ENCODE measurements at regions not wholly inside any gene's neighbourhood (a gene's known extent, or its start where the extent isn't known, plus 50 kb on each side); places are given as distances from the start of the nearest gene placed in this dataset.
"Not testable (repeated sequence)": the region's sequence is repeated elsewhere in the genome, so short reads cannot be mapped to it uniquely, and the experiment has no call there.

DNA sequence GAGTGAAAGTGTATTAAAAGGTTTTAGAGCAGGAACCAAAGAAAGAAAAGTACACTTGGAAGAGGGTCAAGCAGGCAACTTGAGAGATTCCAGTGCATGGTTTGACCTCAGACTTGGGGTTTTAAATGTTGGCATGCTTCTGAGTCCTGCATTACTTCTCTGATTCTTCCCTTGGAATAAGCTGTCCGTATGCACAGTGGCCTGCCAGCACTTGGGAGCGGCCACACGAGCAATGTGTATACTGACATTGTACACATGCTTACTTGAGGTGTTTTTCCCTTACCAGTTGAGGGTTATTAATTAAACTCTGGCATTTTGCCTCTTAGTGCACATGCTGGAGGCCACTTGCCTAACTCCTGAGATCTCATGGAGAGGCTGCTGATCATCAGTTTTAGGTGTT lies 786.6 kb upstream of the RGS18 start:
- no peak for DNase-seq

DNA sequence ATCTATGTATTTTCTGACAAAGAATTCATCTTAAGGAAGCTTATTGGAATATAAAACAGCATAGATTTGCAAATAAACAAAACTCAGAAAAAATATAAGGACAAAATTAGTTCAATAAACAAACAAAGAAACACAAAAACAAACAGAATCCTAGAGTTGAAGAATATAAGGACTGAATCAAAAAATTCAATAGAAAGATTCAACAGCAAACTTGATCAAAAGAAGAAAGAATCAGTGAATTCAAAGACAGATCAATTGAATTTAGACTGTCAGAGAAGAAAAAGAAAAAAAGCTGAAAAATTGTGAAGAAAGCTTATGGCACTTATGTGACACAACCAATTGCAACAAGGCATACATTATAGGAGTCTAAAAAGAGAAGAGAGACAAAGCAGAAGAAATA lies 770.0 kb upstream of the RGS18 start:
- DNase-seq, result no peak

DNA sequence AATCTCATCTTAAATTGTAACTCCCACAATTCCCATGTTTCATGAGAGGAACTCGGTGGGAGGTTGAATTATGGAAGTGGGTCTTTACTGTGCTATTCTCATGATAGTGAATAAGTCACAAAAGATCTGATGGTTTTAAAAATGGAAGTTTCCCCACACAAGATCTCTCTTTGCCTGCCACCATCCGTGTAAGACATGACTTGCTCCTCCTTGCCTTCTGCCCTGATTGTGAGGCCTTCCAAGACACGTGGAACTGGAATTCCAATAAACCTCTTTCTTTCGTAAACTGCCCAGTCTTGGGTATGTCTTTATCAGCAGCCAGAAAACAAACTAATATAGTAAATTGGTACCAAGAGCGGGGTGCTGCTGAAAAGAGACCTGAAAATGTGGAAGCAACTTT lies 761.6 kb upstream of the RGS18 start:
- no peak for DNase-seq

DNA sequence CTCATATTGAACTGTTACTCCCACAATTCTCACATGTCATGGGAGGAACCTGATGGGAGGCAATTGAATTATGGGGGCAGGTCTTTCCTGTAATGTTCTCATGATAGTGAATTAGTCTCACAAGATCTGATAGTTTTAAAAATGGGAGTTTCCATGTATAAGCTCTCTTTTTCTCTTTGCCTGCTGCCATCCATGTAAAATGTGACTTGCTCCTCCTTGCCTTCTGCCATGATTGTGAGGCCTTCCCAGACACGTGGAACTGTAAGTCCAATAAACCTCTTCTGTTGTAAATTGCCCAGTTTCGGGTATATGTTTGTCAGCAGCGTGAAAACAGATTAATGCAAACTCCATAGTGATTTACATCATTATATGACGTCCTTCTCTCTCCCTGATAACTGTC lies 759.7 kb upstream of the RGS18 start:
- DNase-seq, result no peak

DNA sequence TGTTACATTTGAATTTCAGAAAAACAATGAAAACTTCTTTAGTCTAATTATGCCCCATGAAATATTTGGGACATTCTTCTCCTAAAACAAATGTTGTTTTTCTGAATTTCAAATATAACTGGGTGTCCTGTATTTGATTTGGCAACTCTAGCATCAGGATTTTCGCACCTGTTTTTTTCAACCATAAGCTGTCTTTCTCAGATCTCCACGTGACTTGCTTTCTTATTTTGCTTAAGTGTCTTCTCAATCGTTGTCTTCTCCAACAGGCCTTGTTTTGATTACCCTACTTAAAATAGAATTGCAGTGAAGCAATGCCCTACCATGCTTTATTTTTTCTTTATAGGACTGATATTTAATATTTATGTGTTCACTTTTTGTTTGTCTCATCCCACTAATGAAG lies 752.8 kb upstream of the RGS18 start:
- DNase-seq, result no peak

DNA sequence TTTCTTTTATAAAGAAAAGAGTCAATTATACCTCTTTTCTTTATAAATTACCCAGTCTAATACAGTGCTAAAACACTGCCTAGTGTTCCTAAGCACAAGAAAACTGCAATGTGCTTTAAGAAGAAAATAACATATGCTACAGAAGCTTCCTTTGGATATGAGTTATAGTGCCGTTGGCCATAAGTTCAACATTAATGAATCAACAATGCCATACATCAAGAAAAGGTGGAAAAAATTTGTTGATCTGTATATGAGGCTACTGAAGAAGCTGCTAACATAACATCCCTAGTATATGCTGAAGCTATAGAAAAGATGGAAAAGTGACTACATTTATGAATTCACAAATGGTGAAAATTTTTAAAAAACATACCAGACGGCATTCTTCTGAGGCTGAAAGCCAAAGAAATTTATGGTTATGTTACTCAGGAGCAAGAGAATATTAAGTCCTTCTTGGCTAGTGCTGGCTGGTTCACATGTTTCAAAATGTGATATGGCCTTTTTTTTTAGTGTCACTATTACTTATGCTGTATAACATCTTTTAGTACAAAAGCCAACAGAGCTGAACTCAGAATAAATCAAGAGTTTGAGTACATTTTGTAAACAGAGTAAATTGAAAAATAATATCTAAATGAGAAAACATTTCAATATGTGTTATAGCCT lies 743.2 kb upstream of the RGS18 start:
- DNase-seq, result no peak

DNA sequence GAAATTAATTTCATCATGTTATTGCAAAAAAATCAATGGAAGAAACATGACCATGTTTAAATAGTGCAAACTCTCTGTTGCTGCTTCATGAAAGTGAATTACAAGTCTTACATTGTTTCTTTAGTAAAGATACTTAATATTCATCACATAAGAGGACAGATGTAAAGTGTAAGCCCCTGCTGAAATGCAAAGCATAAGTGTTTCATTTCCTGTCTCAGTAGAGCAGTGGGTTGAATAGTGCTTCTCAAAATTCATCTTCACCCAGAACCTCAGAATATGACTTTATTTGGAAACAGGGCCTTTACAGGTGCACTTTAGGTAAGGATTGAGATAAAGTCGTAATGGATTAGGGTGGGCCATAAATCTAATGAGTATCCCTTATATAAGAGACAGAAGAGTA lies 738.4 kb upstream of the RGS18 start:
- DNase-seq, result no peak

DNA sequence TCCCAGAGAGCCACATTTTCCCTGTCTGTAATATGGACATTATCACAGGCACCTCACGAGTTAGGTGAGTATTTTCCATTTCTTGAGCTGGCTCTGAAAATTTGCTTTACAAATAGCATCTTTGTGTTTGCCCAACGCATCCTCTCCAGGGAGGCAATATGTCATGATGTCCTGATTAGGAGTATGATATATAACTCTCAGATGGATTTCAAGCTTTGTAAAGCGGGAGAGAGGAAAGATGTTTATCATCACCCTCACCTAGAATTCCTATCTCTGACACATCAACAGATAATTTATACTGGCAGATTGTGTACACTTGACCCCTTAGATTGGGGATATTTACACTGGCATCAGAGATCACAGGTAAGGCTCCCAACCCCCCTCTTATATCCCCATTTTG lies 730.7 kb upstream of the RGS18 start:
- DNase-seq, result no peak

DNA sequence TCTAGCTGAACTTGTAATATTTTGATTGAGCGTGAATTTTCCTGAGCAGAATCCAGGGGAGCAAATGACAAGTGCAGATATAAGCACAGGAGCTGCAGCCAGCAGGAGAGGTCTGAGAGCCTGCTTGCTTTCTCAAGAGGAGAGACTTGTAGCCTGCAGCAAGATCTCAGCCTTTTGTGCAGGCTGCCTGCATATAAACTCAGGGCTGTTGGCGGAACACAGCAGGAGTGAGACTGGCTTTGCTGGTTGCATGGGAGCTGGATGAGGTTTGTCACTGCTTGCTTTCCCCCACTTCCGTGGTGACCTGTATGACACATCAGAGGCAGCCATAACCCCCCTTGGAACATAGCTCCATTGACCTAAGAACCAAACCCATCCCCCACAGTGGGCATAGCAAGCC lies 725.4 kb upstream of the RGS18 start:
- no peak for DNase-seq

DNA sequence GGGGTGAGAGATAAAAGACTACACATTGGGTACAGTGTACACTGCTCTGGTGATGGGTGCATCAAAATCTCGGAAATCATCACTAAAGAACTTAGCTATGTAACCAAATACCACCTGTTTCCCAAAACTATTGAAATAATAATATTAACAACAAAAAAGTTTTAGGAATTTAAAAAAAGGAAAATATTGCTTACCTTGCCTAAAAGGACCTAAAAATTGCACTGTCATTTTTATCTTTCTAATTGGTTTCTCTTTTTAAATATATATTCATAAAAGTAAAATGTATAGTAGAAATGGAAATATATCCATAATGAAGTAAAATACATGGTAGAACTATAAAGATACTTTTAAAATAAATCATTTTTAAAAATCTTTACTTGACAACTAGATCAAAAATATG lies 719.3 kb upstream of the RGS18 start:
- DNase-seq, result no peak

DNA sequence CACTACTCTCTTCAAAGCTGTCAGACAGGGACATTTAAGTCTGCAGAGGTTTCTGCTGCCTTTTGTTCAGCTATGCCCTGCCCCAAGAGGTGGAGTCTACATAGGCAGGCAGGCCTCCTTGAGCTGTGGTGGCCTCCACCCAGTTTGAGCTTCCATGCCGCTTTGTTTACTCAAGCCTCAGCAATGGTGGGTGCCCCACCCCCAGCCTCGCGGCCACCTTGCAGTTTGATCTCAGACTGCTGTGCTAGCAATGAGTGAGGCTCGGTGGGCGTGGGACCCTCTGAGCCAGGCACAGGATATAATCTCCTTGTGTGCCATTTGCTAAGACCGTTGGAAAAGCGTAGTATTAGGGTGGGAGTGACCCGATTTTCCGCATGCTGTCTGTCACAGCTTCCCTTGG lies 710.0 kb upstream of the RGS18 start:
- DNase-seq, result not testable (repeated sequence)

DNA sequence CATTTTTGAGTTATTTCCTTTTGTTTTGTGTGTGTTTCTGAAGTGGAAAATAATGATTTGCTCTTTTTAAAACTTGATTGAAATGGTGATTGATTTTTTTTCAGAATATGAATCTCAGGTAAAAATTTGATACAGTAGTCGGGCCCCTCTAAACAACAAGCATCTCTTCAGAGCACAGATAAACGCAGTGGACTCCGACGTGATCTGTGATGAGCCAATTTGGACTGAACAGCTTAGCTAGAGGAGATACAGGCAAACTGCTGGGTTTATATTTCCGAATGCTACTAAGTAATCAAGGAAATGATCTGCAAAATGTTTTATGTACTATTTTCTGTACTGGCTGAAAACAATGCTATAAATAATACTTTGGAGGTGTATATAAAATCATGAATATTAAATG lies 705.7 kb upstream of the RGS18 start:
- no peak for DNase-seq

DNA sequence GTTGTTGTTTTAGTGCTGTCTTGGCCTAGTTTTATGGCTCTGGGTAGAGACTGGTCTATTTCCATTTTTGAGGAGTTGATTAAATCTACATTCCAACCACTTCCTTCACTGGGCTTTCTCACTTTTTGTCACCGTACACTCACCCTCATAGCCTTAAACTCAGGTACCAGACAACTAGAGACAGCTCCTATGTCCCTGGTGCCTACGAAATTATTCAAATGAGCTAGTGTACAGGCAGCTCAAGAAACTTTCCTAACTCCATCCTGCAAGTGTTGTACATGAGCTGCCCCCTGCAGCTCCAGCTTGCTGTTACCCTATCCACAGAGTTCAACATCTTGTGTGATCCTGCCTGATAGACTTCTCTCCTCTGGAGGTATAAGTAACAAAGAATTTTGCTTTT lies 704.8 kb upstream of the RGS18 start:
- DNase-seq, result no peak

DNA sequence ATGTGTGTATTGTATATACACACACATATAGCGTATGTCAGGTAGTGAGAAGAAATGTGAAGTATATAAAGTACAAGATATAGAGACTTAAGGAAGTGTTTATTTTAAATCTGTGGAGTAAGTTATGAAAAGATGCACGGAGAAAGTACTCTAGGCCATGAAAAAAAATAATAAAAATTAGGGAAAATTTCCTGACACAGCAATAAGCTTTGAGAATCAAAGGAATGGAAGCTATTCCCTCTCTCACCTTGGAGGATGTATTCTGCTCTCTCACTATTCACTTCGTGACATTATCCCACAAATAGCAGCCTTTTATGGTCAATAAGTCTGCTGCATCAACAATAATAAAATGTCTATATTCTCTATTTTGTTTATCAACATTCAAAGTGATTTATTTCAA lies 700.4 kb upstream of the RGS18 start:
- DNase-seq, result no peak

DNA sequence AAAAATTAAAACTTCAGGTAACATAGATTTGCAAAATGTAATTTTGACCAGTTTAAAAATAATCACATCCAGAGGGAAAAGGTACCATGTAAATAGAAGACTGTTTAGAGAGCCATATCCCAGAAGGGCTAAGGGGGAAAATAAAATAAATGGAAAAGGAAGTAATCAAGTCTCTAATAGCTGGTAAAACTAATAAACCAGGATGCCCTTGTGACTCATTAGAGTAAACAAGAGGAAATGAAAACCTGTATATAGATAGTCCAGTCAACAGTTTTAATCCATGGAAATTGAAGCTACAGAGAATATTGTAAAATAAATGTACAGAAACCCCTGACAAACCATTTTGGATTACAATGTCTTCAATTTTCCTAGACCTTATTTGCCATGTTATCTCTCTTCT lies 698.0 kb upstream of the RGS18 start:
- no peak for DNase-seq

DNA sequence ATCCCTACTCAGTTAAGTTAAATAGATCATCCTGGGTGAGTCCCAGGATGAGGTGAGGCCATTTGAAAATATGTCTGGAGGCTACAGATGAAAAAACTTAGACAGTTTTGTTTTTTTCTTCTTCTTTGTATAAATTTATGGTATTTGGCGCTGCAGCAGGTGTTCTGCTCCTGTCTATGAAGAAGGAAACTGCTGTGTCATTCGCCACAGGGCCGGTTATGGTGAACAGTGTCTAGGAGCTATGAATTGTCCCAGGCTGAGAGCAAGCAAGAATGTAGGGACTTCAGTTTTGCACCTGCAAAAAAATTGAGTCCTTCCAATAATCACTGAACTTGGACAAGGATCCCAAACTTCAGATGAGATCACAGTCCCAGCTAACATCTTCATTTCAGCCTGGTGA lies 674.3 kb upstream of the RGS18 start:
- DNase-seq, result no peak

DNA sequence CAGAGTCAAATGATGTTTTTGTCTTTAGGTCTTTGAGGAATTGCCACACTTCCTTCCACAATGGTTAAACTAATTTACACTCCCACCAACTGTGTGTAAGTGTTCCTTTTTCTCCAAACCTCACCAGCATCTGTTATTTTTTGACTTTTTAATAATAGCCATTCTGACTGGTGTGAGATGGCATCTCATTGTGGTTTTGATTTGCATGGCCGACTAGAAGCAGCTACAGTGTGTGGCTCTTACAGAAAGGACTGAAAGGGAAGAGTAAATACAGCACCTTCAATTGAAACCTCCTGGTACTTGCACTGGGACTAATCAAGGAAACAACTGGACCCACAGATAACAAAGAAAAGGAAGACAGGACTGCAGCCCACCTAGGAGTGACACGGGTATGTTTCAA lies 668.0 kb upstream of the RGS18 start:
- DNase-seq, result no peak

DNA sequence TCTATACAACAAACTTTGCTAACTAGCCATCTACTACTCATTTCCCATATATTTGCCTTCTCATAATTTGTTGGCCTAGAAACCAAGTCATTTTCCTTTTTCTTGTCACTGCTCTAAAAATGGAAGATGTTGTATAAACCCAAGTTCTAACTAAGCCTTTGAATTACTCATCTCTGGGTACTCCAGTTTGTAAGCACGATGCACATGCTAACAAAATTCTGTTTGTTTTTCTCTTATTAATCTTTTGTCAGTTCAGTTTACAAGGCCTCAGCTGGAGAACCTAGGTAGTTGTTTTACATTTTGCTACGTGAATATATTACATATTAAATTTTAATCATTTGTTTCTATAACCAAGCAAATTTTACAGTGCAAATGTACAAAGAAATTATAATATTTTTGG lies 663.2 kb upstream of the RGS18 start:
- DNase-seq, result no peak

DNA sequence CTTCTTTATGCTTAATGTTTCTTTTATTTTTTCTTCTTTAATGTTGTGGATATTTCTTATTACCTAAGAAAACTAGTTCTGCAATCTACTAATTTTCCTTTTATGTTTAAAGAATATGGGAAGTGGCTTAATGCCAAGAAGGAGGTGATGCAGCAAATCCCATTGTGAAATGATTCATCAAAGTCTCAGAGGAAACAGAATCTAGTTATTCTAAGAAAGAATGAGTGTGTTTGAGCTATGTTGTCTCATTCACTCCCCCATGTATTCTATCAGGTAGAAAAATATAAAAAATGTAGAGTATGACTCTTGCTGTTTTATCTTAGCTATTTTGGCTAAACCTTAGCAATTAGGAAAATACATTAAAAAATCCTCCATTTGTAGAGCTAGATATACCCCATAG lies 659.9 kb upstream of the RGS18 start:
- no peak for DNase-seq

DNA sequence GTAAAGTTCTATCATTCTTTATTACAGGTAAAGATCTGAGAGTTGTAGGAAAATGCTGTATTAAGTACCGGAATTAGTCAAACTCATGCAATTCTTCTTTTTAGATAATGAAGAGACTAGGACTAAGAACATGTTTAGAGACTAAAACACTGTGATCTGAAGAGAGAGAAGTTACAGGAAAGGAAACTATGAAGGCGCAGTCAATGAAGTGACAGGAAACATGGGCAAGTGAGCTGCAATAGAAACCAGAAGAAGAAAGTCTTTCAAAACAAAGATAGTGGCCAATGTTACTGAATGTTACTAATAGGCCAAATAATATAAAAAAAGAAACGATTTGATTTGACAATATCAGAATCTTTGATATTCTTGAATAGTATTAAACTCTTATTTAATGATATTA lies 659.4 kb upstream of the RGS18 start:
- DNase-seq, result no peak

DNA sequence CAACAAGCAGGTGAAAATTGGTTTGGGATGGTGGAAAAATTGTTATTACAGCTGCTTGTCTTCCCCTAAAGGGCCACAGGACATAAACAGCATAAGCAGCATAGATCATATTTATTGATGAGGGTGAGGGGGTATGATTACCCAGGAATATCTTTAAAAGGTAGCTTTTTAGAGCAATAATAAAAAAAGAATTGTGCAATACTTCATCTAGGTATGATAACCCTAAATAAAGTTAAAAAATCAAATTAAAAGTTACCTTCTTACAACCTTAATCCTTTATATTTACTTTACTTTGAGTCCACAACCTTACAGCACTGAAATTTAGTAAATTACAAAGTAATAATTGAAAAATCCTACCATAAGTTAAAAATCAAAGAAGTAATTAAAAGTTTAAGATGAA lies 653.3 kb upstream of the RGS18 start:
- DNase-seq, result no peak

DNA sequence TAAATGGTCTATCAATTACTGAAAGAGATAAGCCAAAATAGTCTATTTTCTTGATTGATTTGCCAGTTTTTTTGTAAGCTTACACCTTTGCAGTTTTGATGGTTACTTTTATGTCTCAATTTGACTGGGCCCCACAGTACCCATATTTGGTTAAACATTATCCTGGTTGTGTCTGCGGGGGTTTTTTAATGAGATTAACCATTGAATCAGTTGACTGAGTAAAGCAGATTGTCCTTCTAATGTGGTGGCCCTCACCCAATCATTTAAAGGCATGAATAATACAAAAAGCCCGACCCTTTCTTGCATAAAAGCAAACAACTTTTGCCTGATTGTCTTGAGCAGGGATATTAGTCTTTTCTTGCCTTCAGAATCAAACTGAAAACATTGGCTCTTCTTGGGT lies 650.0 kb upstream of the RGS18 start:
- DNase-seq, result no peak

DNA sequence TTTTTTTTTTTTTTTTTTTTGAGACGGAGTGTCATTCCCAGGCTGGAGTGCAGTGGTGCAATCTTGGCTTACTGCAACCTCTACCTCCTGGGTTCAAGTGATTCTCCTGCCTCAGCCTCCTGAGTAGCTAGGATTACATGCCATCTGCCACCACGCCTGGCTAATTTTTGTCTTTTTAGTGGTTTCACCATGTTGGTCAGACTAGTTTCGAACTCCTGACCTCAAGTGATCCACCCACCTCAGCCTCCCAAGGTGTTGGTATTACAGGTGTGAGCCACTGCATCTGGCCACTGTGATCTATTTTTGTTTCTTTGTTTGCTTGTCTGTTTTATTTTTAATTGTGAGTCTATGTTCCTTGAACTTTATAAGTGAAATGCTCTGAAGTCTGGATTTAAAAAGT lies 646.8 kb upstream of the RGS18 start:
- not testable (repeated sequence) for DNase-seq

DNA sequence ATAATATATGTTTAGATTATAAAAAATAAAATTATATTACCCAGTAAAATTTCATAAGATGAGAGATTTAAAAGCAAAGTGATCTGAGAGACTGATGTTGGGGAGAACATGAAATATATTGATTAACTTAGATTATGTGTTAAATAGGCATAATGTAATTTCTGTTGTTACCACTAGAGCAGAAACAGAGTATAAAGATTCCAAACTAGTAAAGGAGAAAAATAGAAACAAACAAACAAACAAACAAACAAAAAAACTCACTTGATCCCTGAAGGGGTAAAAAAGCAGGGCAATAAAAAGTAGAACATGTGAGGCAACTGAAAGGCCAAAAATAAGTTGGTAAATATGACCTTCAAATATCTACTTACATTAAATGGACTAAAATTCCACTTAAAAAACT lies 640.4 kb upstream of the RGS18 start:
- no peak for DNase-seq

DNA sequence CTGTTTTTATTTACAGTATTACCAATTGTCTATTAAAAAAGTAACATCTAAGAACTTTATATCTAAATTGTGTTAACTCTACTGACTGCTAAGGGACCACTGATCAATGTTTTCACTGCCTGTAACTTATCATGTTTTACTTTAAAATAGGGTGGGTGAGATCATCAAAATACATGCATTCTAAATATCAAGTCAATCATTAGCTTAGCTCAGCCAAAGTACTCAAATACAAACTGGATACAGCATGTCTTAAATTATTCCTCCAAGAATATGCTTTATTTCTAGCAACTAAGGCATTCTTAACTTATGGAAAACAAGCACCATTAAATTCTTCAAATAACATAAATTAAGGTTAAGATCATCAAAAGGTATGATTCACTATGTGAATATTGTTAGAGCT lies 638.7 kb upstream of the RGS18 start:
- DNase-seq, result no peak

DNA sequence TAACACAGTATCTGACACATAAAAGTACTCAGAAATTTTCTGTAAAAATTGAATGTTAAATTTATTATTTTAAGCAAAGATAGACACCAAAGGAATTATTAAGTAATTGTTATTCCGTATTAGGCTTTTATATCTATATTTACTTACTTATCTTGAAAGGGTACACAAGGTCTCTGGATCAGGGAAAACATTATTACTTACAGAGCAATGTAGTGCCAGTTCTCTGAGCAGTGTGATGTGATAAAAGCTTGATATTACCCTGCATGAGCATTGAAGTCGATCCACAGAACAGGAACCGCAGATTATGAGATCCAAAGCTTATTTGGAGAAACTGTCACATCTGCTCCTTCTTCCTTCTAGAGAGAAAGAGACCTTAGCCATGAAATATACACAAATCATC lies 637.9 kb upstream of the RGS18 start:
- no peak for DNase-seq

Measured in NCI-H1694 (cell line).